Kidney tubule cell (primary cell): ENCODE measurements at regions not wholly inside any gene's neighbourhood (a gene's known extent, or its start where the extent isn't known, plus 50 kb on each side); places are given as distances from the start of the nearest gene placed in this dataset.
A peak's percentile ranks its signal among the peaks of the same experiment; 100 is the strongest.

Source experiments
- DNase-seq: peaks from one replicate; pipeline ENCODE4 v3.0.0-alpha.2; 2018; ENCODE audit warnings: low spot score

- DNase-seq = no peak
Measured at GRCh38 chr12:4015225-4016091, 142.3 kb upstream of the PARP11 start.

- no peak for DNase-seq
Measured at GRCh38 chr12:4014858-4015224, 141.6 kb upstream of the PARP11 start.

- no peak for DNase-seq
Measured at GRCh38 chr12:4014444-4014843, 141.2 kb upstream of the PARP11 start.

- peak; percentile 94 for DNase-seq
Measured at GRCh38 chr12:4012977-4013968, 140.1 kb upstream of the PARP11 start.

GRCh38 chr12:4012073-4012472 is 138.9 kb upstream of the PARP11 start:
- no peak for DNase-seq

GRCh38 chr12:4011597-4011996 is 138.4 kb upstream of the PARP11 start:
- DNase-seq = peak; percentile 96

- DNase-seq = peak; percentile 56
Measured at GRCh38 chr12:4009979-4010704, 136.9 kb upstream of the PARP11 start.

GRCh38 chr12:4006743-4007142 is 133.5 kb upstream of the PARP11 start:
- peak; percentile 63 for DNase-seq

GRCh38 chr12:4005851-4006430 is 132.7 kb upstream of the PARP11 start:
- DNase-seq = no peak

- no peak for DNase-seq
Measured at GRCh38 chr12:4003576-4003975, 130.4 kb upstream of the PARP11 start.

GRCh38 chr12:4002601-4003000 is 129.4 kb upstream of the PARP11 start:
- DNase-seq = peak; percentile 11

GRCh38 chr12:4001841-4002240 is 128.6 kb upstream of the PARP11 start:
- DNase-seq = no peak

GRCh38 chr12:4001031-4001430 is 127.8 kb upstream of the PARP11 start:
- DNase-seq = no peak

GRCh38 chr12:3999904-4000303 is 126.7 kb upstream of the PARP11 start:
- DNase-seq = no peak

GRCh38 chr12:3998968-3999792 is 126.0 kb upstream of the PARP11 start:
- peak; percentile 86 for DNase-seq

- no peak for DNase-seq
Measured at GRCh38 chr12:3998397-3998796, 125.2 kb upstream of the PARP11 start.

GRCh38 chr12:3996322-3996721 is 123.1 kb upstream of the PARP11 start:
- DNase-seq = no peak

- no peak for DNase-seq
Measured at GRCh38 chr12:3995306-3995705, 122.1 kb upstream of the PARP11 start.

- no peak for DNase-seq
Measured at GRCh38 chr12:3994500-3994899, 121.3 kb upstream of the PARP11 start.

GRCh38 chr12:3992945-3993344 is 119.7 kb upstream of the PARP11 start:
- no peak for DNase-seq
